ENCODE measurements at regions not wholly inside any gene's neighbourhood (a gene's known extent, or its start where the extent isn't known, plus 50 kb on each side); places are given as distances from the start of the nearest gene placed in this dataset.

GRCh38 chr4:14667624-14668151 is 334.6 kb upstream of the CPEB2 start:
- H3K4me3 ChIP-seq (ENCODE audit: extremely low read depth in 1 of 4, insufficient read depth in 2 of 4, low read depth in 3 of 4, low read length in 4 of 4), result no peak overlapping the region
- no peak overlapping the region for H2BK20ac ChIP-seq (ENCODE audit: low read length)
- no peaks in the 10 kb centered on the region for H3K79me2 ChIP-seq (ENCODE audit: control insufficient read depth in 1 of 2, insufficient read depth in 2 of 2, low read length in 2 of 2)
- no peak overlapping the region for H3K18ac ChIP-seq (ENCODE audit: extremely low read depth, low read length)
- no peak overlapping the region for H4K8ac ChIP-seq (ENCODE audit: extremely low read depth, insufficient read depth, low read length)
- no peaks in the 10 kb centered on the region for H3K23me2 ChIP-seq (ENCODE audit: low read depth, low read length)
- H2BK120ac ChIP-seq (replicated peaks; ENCODE audit: low read depth, low read length), result no peak overlapping the region
- no peaks in the 10 kb centered on the region for H3K79me1 ChIP-seq (ENCODE audit: low read depth, low read length)
- no peak overlapping the region for H4K91ac ChIP-seq (replicated peaks; ENCODE audit: insufficient read length, low read length)
- H3K36me3 ChIP-seq (ENCODE audit: control insufficient read depth in 2 of 4, insufficient read depth in 4 of 4, low read length in 3 of 4), result no peaks in the 10 kb centered on the region
- no peak overlapping the region for H3K27ac ChIP-seq (ENCODE audit: low read depth, low read length)
- no peak overlapping the region for H3K4me2 ChIP-seq (ENCODE audit: insufficient read depth in 1 of 2, low read depth in 2 of 2, low read length in 2 of 2)
- no peak overlapping the region for H2AFZ ChIP-seq (ENCODE audit: low read length)
- H3K9me3 ChIP-seq (ENCODE audit: insufficient read depth in 2 of 2, low read depth in 1 of 2, low read length in 1 of 2), result peaks cover 8 to 12% of the 10 kb centered on the region in 2 experiments; a peak in 3 of 4 replicates
- DNase-seq (ENCODE audit: low read depth in 1 of 2, low spot score in 2 of 2) (no peak), FAIRE-seq (no peak)
- no peak overlapping the region for H3K9ac ChIP-seq (replicated peaks in 1 of 4; ENCODE audit: extremely low read depth in 1 of 4, low read depth in 3 of 4, low read length in 3 of 4)
- no peak overlapping the region for H3K23ac ChIP-seq (ENCODE audit: insufficient read length)
- H3K56ac ChIP-seq (replicated peaks; ENCODE audit: insufficient read length, low read depth, low read length), result no peak overlapping the region
- no peak overlapping the region for H2BK5ac ChIP-seq (ENCODE audit: low read depth, low read length)
- H4K5ac ChIP-seq (ENCODE audit: insufficient read length, low read depth, low read length), result no peak overlapping the region
- H3K4ac ChIP-seq (replicated peaks; ENCODE audit: insufficient read length, low read depth, low read length), result no peak overlapping the region
- no peaks in the 10 kb centered on the region for H3K27me3 ChIP-seq (replicated peaks in 1 of 4; ENCODE audit: control insufficient read depth in 3 of 4, extremely low read depth in 1 of 4, insufficient read depth in 3 of 4, low read length in 3 of 4)
- ChIA-PET POLR2A (ENCODE audit: partially characterized antibody) (no interaction called here), CTCF (ENCODE audit: partially characterized antibody) (interaction anchor here (0.6 kb wide), 1 partner anchor 1011 kb away, joined by 3 read pairs; no protein-coding TSS in a partner anchor)
- WGBS, 2 experiments (ENCODE audit: extremely low coverage in 1 of 2, insufficient coverage in 1 of 2, insufficient read length in 1 of 2, insufficient replicate concordance in 2 of 2, low coverage in 1 of 2, low lambda C conversion rate in 2 of 2, missing lambda C conversion rate in 1 of 2), result 89% methylated on average over 2 of the region's 2 CpGs; no CpG with 5 or more reads in 1 of the 2 experiments
- no peaks in the 10 kb centered on the region; a peak in 1 of 7 replicates for H3K4me1 ChIP-seq (replicated peaks in 1 of 4; ENCODE audit: control insufficient read depth in 3 of 4, insufficient read depth in 4 of 4, low read length in 3 of 4)
- no peak overlapping the region for H2BK12ac ChIP-seq (ENCODE audit: low read depth, low read length)
- H4K20me1 ChIP-seq (replicated peaks in 1 of 2; ENCODE audit: control insufficient read depth in 1 of 2, insufficient read depth in 2 of 2, low read length in 2 of 2), result no peaks in the 10 kb centered on the region
- no peak overlapping the region for H2AK5ac ChIP-seq (ENCODE audit: low read depth, low read length)
- no peak overlapping the region for H3K14ac ChIP-seq (ENCODE audit: insufficient read length)
- no peak overlapping the region for H2BK15ac ChIP-seq (ENCODE audit: low read length)
- no peak for TF ChIP-seq ASH2L (IDR thresholded peaks at IDR 0.05; ENCODE audit: low read length)
- TF ChIP-seq EZH2 (IDR thresholded peaks at IDR 0.05; ENCODE audit: low read depth, low read length, severe bottlenecking), result no peak
- TF ChIP-seq, protein P1, sequence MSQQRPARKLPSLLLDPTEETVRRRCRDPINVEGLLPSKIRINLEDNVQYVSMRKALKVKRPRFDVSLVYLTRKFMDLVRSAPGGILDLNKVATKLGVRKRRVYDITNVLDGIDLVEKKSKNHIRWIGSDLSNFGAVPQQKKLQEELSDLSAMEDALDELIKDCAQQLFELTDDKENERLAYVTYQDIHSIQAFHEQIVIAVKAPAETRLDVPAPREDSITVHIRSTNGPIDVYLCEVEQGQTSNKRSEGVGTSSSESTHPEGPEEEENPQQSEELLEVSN (IDR thresholded peaks at IDR 0.05), result no peak
- TF ChIP-seq JUN (IDR thresholded peaks at IDR 0.05; ENCODE audit: low read depth, low read length), result no peak
- TF ChIP-seq TEAD4 (IDR thresholded peaks at IDR 0.05; ENCODE audit: low read depth, low read length), result no peak

Data from H1 (cell line).